ENCODE measurements at regions not wholly inside any gene's neighbourhood (a gene's known extent, or its start where the extent isn't known, plus 50 kb on each side); places are given as distances from the start of the nearest gene placed in this dataset.
"Not testable (repeated sequence)": the region's sequence is repeated elsewhere in the genome, so short reads cannot be mapped to it uniquely, and the experiment has no call there.

GRCh38 chr15:26070095-26070532, 207.0 kb upstream of the ATP10A start:
- no peak for DNase-seq

DNA sequence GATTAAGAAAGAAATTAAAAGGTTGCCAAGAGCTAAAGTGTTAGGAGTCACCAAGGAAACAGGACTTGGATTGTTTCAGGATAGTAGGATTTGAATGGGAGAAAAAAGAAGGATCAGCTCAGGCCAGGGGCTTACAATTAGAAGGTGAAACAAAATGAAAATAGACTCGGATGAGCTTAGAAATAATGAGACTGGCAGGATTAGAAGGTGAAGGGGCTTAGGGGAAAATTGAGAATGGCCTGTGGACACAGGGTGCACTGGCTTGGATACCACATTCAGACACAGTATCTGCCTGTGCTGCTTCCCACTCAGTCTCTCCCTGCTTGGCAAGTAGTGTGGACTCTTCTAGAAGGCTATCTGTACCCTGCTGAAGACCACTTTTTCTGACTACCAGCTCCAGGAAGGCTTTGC, 206.1 kb upstream of the ATP10A start:
- no peak for DNase-seq

- DNase-seq: no peak
These were observed 203.8 kb upstream of the ATP10A start for GRCh38 chr15:26066896-26067295.

- no peak for DNase-seq
These were observed 202.6 kb upstream of the ATP10A start for GRCh38 chr15:26065723-26066122.

DNA sequence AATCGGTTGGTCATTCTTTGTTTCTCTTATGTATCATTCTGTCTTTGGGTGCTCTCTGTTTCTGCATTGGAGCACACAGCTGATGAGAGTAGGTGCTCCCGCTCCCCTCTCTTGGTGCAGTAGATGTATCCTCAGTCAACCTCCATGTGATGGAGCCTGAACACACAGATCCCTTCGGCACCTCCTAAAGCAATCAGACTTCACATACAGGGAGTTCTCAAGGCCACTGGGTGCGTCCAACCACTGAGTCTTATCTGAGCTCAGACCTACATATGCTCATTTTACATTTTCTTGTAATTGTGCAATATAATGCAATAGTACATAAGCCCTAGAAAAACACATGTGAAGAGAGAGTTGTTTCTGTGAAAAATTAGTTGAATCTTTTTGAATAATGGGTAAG, 198.1 kb upstream of the ATP10A start:
- no peak for DNase-seq

DNA sequence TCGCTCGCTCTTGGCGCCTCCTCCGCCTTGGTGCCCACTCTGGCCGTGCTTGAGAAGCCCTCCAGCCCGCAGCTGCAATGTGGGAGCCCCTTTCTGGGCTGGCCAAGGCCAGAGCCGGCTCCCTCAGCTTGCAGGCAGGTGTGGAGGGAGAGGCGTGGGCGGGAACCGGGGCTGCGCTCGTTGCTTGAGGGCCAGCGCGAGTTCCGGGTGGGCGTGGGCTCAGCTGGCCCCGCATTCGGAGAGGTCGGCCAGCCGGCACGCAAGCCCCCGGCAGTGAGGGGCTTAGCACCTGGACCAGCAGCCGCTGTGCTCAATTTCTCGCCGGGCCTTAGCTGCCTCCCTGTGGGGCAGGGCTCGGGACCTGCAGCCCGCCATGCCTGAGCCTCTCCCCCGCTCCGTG, 193.6 kb upstream of the ATP10A start:
- DNase-seq: not testable (repeated sequence)

DNA sequence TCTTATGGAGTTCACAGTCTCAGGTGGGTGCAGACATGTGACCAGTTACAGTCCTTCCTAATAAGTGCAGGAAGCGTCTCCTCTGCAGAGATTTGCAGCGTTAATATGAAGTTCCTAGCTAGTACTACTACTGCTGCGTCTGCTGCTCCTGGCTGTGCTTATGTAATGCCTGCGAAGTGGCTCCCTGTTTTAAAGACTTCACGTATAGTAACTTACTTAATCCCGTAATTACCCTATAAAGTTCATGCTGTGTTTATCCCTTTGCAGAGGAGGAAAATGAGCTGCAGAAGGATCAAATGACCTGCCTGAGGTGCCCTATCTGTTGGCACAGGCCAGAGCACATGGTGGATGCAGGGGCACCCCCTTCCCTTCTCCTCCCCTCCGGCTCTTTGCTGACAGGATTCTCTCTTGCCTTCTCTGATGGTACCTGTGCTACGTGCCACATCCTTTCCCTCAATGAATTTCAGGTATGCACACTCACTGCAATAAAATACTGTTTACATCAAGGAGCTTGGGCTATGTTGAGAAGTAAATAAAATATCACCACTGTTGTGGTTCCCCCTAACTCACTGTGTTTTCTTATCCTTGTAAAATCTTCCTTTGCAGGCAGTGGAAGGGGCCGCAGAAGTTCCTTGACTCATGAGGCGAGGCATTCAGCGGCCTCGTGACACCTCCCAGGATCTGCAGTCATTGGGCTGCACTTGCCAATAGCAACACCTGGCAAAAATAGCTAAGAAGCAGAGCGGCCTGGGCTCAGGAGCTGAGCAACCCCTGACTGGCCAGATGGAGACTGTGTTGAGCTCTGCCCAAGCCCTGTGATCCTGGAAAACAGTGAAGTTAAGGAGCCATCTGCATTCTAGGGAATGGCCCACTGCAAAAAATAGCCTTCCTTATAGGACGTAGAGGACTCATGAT, 188.9 kb upstream of the ATP10A start:
- no peak for DNase-seq

DNA sequence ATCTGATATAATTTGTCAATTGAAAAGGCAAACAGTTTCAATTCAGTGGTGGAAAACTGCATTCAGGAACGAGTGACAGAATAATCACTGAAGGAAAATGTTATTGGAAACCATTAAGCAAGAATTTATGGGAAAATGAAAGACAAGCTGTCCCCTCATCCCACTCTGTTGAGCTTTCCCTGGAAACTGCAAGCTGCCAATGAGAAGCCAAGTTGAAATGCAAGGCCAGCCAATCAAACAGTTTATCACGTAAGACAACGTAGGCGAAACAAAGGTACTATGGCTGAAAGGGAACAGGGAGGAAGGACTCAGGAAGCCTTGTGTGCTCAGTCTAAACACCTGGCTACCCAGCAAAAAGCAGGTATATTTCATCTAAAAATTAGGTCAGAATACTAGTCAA, 187.9 kb upstream of the ATP10A start:
- no peak for DNase-seq

DNA sequence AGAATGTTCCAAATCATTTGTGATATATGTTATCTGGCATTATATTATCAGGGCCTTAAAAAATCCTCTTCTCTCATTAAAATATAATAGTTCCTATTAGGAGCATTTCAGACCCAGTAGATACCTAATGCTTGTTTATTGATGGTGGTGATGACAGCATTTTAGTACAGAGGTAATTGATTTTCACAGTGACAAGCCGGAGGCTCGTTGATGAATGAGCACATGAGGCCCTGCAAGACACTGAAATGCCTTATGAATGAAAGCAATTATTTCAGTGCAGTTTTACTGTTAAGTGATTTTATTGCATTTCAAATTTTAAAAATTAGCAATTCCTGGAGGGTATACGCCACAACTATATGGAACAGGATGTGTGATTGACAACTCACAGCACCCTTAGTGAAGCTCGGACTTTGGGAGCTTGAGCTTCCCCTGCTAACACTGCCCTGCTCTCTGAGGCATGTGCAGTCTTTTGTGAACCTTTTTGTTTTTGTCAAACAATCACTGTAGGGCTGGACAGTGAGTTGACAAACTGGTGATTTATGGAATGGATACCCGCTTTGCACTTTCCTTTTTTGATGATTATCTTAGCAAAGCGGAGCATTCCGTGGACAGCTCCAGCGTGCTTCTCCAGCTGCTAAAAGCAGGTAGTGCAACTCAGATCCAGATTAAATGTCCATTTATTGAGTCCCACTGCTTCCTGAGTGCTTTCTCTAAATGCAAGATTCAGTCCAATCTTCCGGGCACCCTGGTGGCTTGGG, 187.0 kb upstream of the ATP10A start:
- DNase-seq: no peak

GRCh38 chr15:26048669-26049068, 185.5 kb upstream of the ATP10A start:
- no peak for DNase-seq

DNA sequence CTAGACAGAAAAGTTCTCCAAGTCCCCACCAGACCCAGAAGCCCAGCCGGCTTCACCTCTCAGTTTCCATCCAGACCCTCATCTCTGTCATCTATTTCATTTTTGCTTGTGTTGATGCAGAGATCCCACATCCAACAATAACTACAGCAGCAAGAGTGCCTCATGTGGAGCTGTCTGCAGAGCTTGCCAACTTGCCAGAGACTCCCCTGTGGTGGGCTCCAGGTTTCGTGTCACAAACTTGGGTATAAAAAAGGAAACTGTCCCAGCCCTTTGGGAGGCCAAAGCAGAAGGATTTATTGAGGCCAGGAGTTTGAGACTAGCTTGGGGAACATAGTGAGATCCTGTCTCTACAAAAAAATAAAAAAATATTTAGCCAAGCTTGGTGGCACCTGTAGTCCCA, 182.4 kb upstream of the ATP10A start:
- DNase-seq: no peak

GRCh38 chr15:26043018-26043417, 179.9 kb upstream of the ATP10A start:
- no peak for DNase-seq

- no peak for DNase-seq
These were observed 175.6 kb upstream of the ATP10A start for GRCh38 chr15:26038693-26039092.

GRCh38 chr15:26037369-26037768, 174.2 kb upstream of the ATP10A start:
- DNase-seq: no peak

DNA sequence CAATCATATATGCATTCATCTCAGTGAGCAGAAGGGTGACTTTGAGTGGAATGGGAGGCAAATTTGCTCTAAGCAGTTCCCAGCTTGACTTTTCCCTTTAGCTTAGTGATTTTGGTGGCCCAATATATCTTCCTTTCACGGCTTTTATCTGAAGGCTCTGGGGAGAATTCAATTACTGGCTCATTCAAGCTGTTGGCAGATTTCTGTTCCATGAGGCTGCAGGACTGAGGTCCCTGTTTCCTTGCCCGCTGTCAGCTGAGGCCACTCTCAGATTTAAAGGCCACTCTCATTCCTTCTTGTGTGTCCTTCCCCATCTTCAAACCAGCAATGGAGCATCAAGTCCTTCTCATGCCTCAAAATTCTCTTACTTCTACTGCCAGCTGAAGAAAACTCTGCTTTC, 170.4 kb upstream of the ATP10A start:
- no peak for DNase-seq

GRCh38 chr15:26032162-26032846, 169.2 kb upstream of the ATP10A start:
- DNase-seq: no peak

- not testable (repeated sequence) for DNase-seq
These were observed 166.5 kb upstream of the ATP10A start for GRCh38 chr15:26029586-26029985.

DNA sequence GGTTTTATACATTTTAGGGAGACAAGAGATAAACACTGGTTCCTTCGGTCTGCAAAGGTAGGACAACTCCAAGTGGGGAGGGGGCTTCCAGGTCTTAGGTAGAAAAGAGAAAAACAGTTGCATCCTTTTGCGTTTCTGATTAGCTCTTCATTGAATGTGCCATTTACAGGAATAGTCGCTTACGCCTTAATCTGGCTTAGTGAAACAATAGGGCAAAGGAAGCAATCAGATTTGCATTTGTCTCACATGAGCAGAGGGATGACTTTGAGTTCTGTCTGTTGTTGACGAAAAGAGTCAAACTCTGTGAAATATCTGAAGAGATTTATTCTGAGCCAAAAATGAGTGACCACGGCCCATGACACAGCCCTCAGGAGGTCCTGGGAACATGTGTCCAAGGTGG, 166.0 kb upstream of the ATP10A start:
- DNase-seq: no peak

DNA sequence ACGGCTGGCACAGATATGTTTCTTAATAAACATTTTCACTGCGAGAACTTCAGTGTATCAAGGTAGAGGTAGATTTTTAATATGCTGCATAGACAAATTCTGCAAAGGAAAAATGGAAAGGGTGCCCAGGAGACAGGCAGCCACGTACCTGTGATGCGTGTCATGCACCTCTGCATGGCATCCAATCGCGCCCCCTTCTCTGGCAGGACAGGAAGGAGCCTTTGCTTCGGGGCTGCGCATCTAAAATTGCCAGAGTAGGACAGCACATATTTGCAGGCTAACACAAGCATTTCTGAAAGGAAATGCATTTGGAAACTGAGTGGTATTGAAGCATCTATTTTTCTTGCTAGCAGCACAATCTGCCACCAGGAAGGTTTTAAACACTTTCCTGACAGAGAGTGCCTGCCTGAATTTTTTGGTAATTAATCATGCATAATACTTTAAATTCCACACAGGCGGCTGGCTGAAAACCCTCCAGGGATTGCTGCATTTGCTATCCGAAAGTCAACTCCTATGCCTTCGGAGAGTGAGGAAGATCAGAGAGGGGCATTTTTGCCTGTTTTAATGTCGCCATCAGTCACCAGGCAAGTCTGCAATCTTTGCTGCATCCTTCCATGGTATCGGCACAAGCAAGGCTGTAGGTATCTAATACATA, 165.1 kb upstream of the ATP10A start:
- DNase-seq: no peak

DNA sequence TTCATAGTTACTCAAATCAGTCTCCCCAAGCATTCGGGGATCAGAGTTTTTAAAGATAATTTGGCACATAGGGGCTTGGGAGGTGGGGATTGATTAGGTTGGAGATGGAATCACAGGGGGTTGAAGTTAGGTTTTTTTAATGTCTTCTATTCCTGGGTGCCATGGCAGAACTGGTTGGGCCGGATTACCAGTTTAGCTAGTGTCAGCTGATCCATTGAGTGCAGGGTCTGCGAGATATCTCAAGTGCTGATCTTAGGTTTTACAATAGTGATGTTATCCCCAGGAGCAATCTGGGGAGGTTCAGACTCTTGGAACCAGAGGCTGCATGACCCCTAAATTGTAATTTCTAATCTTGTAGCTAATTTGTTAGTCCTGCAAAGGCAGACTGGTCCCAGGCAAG, 163.5 kb upstream of the ATP10A start:
- DNase-seq: not testable (repeated sequence)

GRCh38 chr15:26024241-26024640, 161.1 kb upstream of the ATP10A start:
- no peak for DNase-seq

GRCh38 chr15:26023691-26024090, 160.6 kb upstream of the ATP10A start:
- DNase-seq: no peak

GRCh38 chr15:26023231-26023630, 160.1 kb upstream of the ATP10A start:
- no peak for DNase-seq
